Thyroid gland (tissue), 4 donors: ENCODE measurements at regions not wholly inside any gene's neighbourhood (a gene's known extent, or its start where the extent isn't known, plus 50 kb on each side); places are given as distances from the start of the nearest gene placed in this dataset.

Source experiments
- CTCF ChIP-seq, 6 experiments: fragments of 200-600 bp in 3 of 6; fragments of 450-650 bp in 3 of 6; sonication (generic) in 3 of 6; IDR thresholded peaks; one replicate each; pipeline ENCODE4 v1.5.1; 2016 to 2019; ENCODE audit warnings: antibody characterized with exemption in 6 of 6, mild to moderate bottlenecking in 2 of 6, inconsistent platforms in 1 of 6, moderate library complexity in 1 of 6
- POLR2A ChIP-seq, 2 donors: fragments of 450-650 bp; IDR thresholded peaks; one replicate each; pipeline ENCODE4 v1.6.1; 2017; ENCODE audit warnings: antibody characterized with exemption in 2 of 2, mild to moderate bottlenecking in 2 of 2, moderate library complexity in 1 of 2

GRCh38 chr10:55311848-55312635, 511.0 kb upstream of the PCDH15 start:
- TF ChIP-seq CTCF (IDR thresholded peaks at IDR 0.05) (no peak), POLR2A (IDR thresholded peaks at IDR 0.05) (no peak)
